Adrenal gland (tissue), 9 donors: ENCODE measurements at regions not wholly inside any gene's neighbourhood (a gene's known extent, or its start where the extent isn't known, plus 50 kb on each side); places are given as distances from the start of the nearest gene placed in this dataset.

Source experiments
- DNase-seq, 7 donors: peaks; one replicate each; pipeline ENCODE4 v3.0.0-alpha.2; 2019 to 2020
- H3K27ac ChIP-seq, 5 donors: fragments of 200-600 bp; sonication (generic) in 4 of 5; 1 replicate in 3 of 5; 2 replicates in 2 of 5; pipeline versions ENCODE4 v1.5.1 to v1.8.0; 2016 to 2020; ENCODE audit warnings: mild to moderate bottlenecking in 1 of 5
- H3K27me3 ChIP-seq: fragments of 200-600 bp; 2 replicates; pipeline ENCODE4 v1.8.0; 2021
- H3K36me3 ChIP-seq, 2 donors: fragments of 200-600 bp; replicated peaks in 1 of 2; 1 replicate in 1 of 2; 2 replicates in 1 of 2; pipeline versions ENCODE4 v1.5.1 to v1.8.0; 2018 to 2022
- H3K4me1 ChIP-seq, 2 donors: fragments of 200-600 bp; replicated peaks in 1 of 2; 1 replicate in 1 of 2; 2 replicates in 1 of 2; pipeline versions ENCODE4 v1.5.1 to v1.8.0; 2018 to 2021
- H3K4me3 ChIP-seq, 4 donors: fragments of 200-600 bp; sonication (generic) in 3 of 4; one replicate each; pipeline ENCODE4 v1.5.1; 2016 to 2018
- H3K9me3 ChIP-seq, 3 donors: fragments of 200-600 bp; sonication (generic) in 1 of 3; replicated peaks in 1 of 3; 1 replicate in 2 of 3; 2 replicates in 1 of 3; pipeline versions ENCODE4 v1.5.1 to v1.8.0; 2016 to 2021
- CTCF ChIP-seq, 6 experiments: fragments of 450-650 bp in 4 of 6; fragments of 200-600 bp in 2 of 6; sonication (generic) in 1 of 6; IDR thresholded peaks; 1 replicate in 5 of 6; 2 replicates in 1 of 6; pipeline versions ENCODE4 v1.5.1 to v1.8.0; 2016 to 2021; ENCODE audit warnings: antibody characterized with exemption in 6 of 6, mild to moderate bottlenecking in 2 of 6, moderate library complexity in 1 of 6
- POLR2A ChIP-seq, 2 donors: fragments of 450-650 bp; IDR thresholded peaks; one replicate each; pipeline ENCODE4 v1.6.1; 2017; ENCODE audit warnings: antibody characterized with exemption in 2 of 2, mild to moderate bottlenecking in 2 of 2, moderate library complexity in 1 of 2
- WGBS, 4 donors: extraction: QIAGEN DNeasy Blood & Tissue Kit in 2 of 4; methylation state at CpG; one replicate each; pipeline versions ENCODE4 v1.1.5 to v1.1.7; 2013 to 2017; 5-methylcytosine and 5-hydroxymethylcytosine counted together
- intact Hi-C, 2 donors: fragments of 100-400 bp; cut with DNase I; formaldehyde crosslinking; loops; one replicate each; pipeline versions ENCODE4 v1.14.1 to v1.15.0; 2022 to 2023
- donor health status: healthy with polysubstance abuse.
- donor health status: Bipolar disorder and iron deficiency.
- donor health status: DM: yes; HTN: yes; CAD: no.
- donor health status: DM: no; HTN: no; CAD: no.
- donor health status: DM: no; HTN: no; CAD: no.

- intact Hi-C loops: no loop called here
- TF ChIP-seq POLR2A (IDR thresholded peaks at IDR 0.05) (no peak), CTCF (IDR thresholded peaks at IDR 0.05) (no peak)
- no peaks in the 10 kb centered on the region for H3K36me3 ChIP-seq
- WGBS, 4 donors: 84 to 91% (median 88%) methylated on average over 2 of the region's 2 CpGs
- no peaks in the 10 kb centered on the region for H3K27me3 ChIP-seq
- no peaks in the 10 kb centered on the region for H3K9me3 ChIP-seq
- DNase-seq: no peak
- H3K4me1 ChIP-seq: no peaks in the 10 kb centered on the region
- H3K4me3 ChIP-seq: no peak overlapping the region
- H3K27ac ChIP-seq: no peak overlapping the region
These were observed 267.7 kb upstream of the LMCD1 start for GRCh38 chr3:8233938-8234337.

- Histone ChIP-seq H3K27ac (no peak overlapping the region), H3K9me3 (no peaks in the 10 kb centered on the region), H3K36me3 (no peaks in the 10 kb centered on the region), H3K4me1 (no peaks in the 10 kb centered on the region), H3K4me3 (no peak overlapping the region), H3K27me3 (no peaks in the 10 kb centered on the region)
- TF ChIP-seq POLR2A (IDR thresholded peaks at IDR 0.05): no peak
- no peak for DNase-seq
- WGBS, 4 donors: 74 to 96% (median 77%) methylated on average over 3 of the region's 3 CpGs
- intact Hi-C loops: no loop called here
These were observed 265.4 kb upstream of the LMCD1 start for GRCh38 chr3:8236264-8236663.

- no peak for DNase-seq
- 65 to 75% (median 71%) methylated on average over 5 of the region's 5 CpGs for WGBS, 4 donors
- Histone ChIP-seq H3K27me3 (no peaks in the 10 kb centered on the region), H3K36me3 (no peaks in the 10 kb centered on the region), H3K9me3 (peaks cover 0 to 6% (median 0%) of the 10 kb centered on the region in 3 donors), H3K4me1 (no peaks in the 10 kb centered on the region), H3K4me3 (no peak overlapping the region), H3K27ac (no peak overlapping the region)
- TF ChIP-seq CTCF (IDR thresholded peaks at IDR 0.05) (no peak), POLR2A (IDR thresholded peaks at IDR 0.05) (no peak)
- intact Hi-C loops: no loop called here
These were observed 263.7 kb upstream of the LMCD1 start for GRCh38 chr3:8237893-8238292.

- TF ChIP-seq POLR2A (IDR thresholded peaks at IDR 0.05) (no peak), CTCF (IDR thresholded peaks at IDR 0.05) (no peak)
- Histone ChIP-seq H3K27ac (no peak overlapping the region), H3K9me3 (peaks cover 0 to 6% (median 0%) of the 10 kb centered on the region in 3 donors), H3K36me3 (no peaks in the 10 kb centered on the region), H3K4me3 (no peak overlapping the region), H3K4me1 (no peaks in the 10 kb centered on the region), H3K27me3 (no peaks in the 10 kb centered on the region)
- WGBS, 4 donors: 64 to 92% (median 78%) methylated on average over 1 of the region's 1 CpG
- DNase-seq: no peak
- intact Hi-C loops: no loop called here
These were observed 263.2 kb upstream of the LMCD1 start for GRCh38 chr3:8238432-8238831.

GRCh38 chr3:8239095-8239494 lies 262.5 kb upstream of the LMCD1 start:
- H3K4me3 ChIP-seq: no peak overlapping the region
- no peak for TF ChIP-seq POLR2A (IDR thresholded peaks at IDR 0.05)
- no peak for TF ChIP-seq CTCF (IDR thresholded peaks at IDR 0.05)
- 78 to 82% (median 80%) methylated on average over 2 of the region's 2 CpGs for WGBS, 4 donors
- intact Hi-C loops: no loop called here
- no peaks in the 10 kb centered on the region for H3K4me1 ChIP-seq
- H3K27me3 ChIP-seq: no peaks in the 10 kb centered on the region
- no peak for DNase-seq
- H3K36me3 ChIP-seq: no peaks in the 10 kb centered on the region
- no peak overlapping the region for H3K27ac ChIP-seq
- H3K9me3 ChIP-seq: peaks cover 0 to 6% (median 0%) of the 10 kb centered on the region in 3 donors
